Occipital lobe (tissue), 1 donor: ENCODE measurements at regions not wholly inside any gene's neighbourhood (a gene's known extent, or its start where the extent isn't known, plus 50 kb on each side); places are given as distances from the start of the nearest gene placed in this dataset.

Experiments
- DNase-seq: peaks from one replicate; lab custom pipeline; 2025; lab: John Stamatoyannopoulos, UW

- DNase-seq: no peak
Observed at GRCh38 chr9:107633406-107633805, 143.8 kb upstream of the KLF4 start.

GRCh38 chr9:107632661-107633060, 143.1 kb upstream of the KLF4 start:
- no peak for DNase-seq

GRCh38 chr9:107632216-107632615, 142.6 kb upstream of the KLF4 start:
- DNase-seq: no peak

GRCh38 chr9:107631788-107632187, 142.2 kb upstream of the KLF4 start:
- no peak for DNase-seq

GRCh38 chr9:107630156-107630555, 140.6 kb upstream of the KLF4 start:
- DNase-seq: no peak

- DNase-seq: no peak
Observed at GRCh38 chr9:107628444-107628843, 138.9 kb upstream of the KLF4 start.

GRCh38 chr9:107627781-107628180, 138.2 kb upstream of the KLF4 start:
- no peak for DNase-seq

GRCh38 chr9:107626118-107626517, 136.5 kb upstream of the KLF4 start:
- DNase-seq: no peak

GRCh38 chr9:107625383-107625984, 135.9 kb upstream of the KLF4 start:
- no peak for DNase-seq

GRCh38 chr9:107624234-107624948, 134.8 kb upstream of the KLF4 start:
- no peak for DNase-seq

GRCh38 chr9:107621436-107621835, 131.9 kb upstream of the KLF4 start:
- no peak for DNase-seq

- DNase-seq: no peak
Observed at GRCh38 chr9:107620801-107621200, 131.2 kb upstream of the KLF4 start.

- no peak for DNase-seq
Observed at GRCh38 chr9:107620236-107620635, 130.7 kb upstream of the KLF4 start.

- DNase-seq: no peak
Observed at GRCh38 chr9:107615321-107615720, 125.8 kb upstream of the KLF4 start.

- DNase-seq: no peak
Observed at GRCh38 chr9:107614765-107615164, 125.2 kb upstream of the KLF4 start.

GRCh38 chr9:107613321-107613720, 123.8 kb upstream of the KLF4 start:
- DNase-seq: no peak

- DNase-seq: no peak
Observed at GRCh38 chr9:107612136-107612535, 122.6 kb upstream of the KLF4 start.

- DNase-seq: no peak
Observed at GRCh38 chr9:107609547-107609946, 120.0 kb upstream of the KLF4 start.

GRCh38 chr9:107606149-107606790, 116.7 kb upstream of the KLF4 start:
- DNase-seq: no peak

- no peak for DNase-seq
Observed at GRCh38 chr9:107605041-107605440, 115.5 kb upstream of the KLF4 start.

- DNase-seq: no peak
Observed at GRCh38 chr9:107603281-107603680, 113.7 kb upstream of the KLF4 start.

- DNase-seq: no peak
Observed at GRCh38 chr9:107600060-107600573, 110.5 kb upstream of the KLF4 start.

GRCh38 chr9:107597743-107598217, 108.2 kb upstream of the KLF4 start:
- DNase-seq: no peak
